ENCODE measurements at regions not wholly inside any gene's neighbourhood (a gene's known extent, or its start where the extent isn't known, plus 50 kb on each side); places are given as distances from the start of the nearest gene placed in this dataset.

GRCh38 chr1:185581961-185582725 lies 152.0 kb upstream of the HMCN1 start:
- TF ChIP-seq CTCF (IDR thresholded peaks at IDR 0.05 in 8 of 11, conservative IDR thresholded peaks at IDR 0.05 in 3 of 11): no peak
- TF ChIP-seq POLR2A (IDR thresholded peaks at IDR 0.05): no peak
